OCI-LY1 (cell line): ENCODE measurements at regions not wholly inside any gene's neighbourhood (a gene's known extent, or its start where the extent isn't known, plus 50 kb on each side); places are given as distances from the start of the nearest gene placed in this dataset.

ENCODE experiments used
- CTCF ChIP-seq: fragments of 200-600 bp; sonication (generic), shearing (Covaris generic); IDR thresholded peaks from 2 replicates; pipeline ENCODE4 v1.5.1; 2017; ENCODE audit warnings: mild to moderate bottlenecking, antibody characterized with exemption, low read length, moderate library complexity, mixed read lengths
- EZH2 ChIP-seq: fragments of 200-600 bp; sonication (generic), shearing (Covaris generic); IDR thresholded peaks from 2 replicates; pipeline ENCODE4 v1.8.0; 2017; ENCODE audit warnings: borderline replicate concordance, mixed run types, mild to moderate bottlenecking, antibody characterized with exemption, low read length, moderate library complexity, mixed read lengths

- TF ChIP-seq CTCF (no peak), EZH2 (no peak)
Measured at GRCh38 chr11:56816259-56816658, 67.8 kb upstream of the OR9G4 start.
